Ovary (tissue), 3 donors: ENCODE measurements at regions not wholly inside any gene's neighbourhood (a gene's known extent, or its start where the extent isn't known, plus 50 kb on each side); places are given as distances from the start of the nearest gene placed in this dataset.

ENCODE experiments used
- POLR2A ChIP-seq: fragments of 450-650 bp; IDR thresholded peaks from one replicate; pipeline ENCODE4 v1.6.1; 2017; ENCODE audit warnings: antibody characterized with exemption, mild to moderate bottlenecking, moderate library complexity
- TF ChIP-seq, protein P1 (sequence below), 3 donors: fragments of 450-650 bp in 2 of 3; fragments of 200-600 bp in 1 of 3; IDR thresholded peaks; one replicate each; pipeline versions ENCODE4 v1.5.1 to v1.8.0; 2016 to 2022; ENCODE audit warnings: antibody characterized with exemption in 3 of 3, mild to moderate bottlenecking in 1 of 3
- donor health status: DM: no; HTN: no; CAD: no.

DNA sequence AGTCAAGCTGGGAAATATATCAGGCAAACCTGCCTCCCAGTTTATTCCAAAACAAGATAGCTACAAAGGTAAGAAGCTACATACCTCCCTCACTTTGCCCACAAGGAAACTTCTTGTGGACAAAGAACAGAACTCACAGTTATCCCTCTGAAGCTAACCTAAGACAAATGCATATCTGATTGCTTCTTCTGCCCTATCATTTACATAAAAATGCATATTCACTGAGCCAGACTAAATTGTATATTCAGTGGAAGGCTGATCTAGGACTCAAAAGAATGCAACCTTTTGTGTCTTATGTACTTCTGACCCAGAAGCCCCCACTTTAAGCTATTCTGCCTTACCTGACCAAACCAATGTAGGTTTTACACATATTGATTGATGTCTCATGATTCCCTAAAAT, 276.8 kb downstream of the HTR1A start:
- TF ChIP-seq, protein P1, sequence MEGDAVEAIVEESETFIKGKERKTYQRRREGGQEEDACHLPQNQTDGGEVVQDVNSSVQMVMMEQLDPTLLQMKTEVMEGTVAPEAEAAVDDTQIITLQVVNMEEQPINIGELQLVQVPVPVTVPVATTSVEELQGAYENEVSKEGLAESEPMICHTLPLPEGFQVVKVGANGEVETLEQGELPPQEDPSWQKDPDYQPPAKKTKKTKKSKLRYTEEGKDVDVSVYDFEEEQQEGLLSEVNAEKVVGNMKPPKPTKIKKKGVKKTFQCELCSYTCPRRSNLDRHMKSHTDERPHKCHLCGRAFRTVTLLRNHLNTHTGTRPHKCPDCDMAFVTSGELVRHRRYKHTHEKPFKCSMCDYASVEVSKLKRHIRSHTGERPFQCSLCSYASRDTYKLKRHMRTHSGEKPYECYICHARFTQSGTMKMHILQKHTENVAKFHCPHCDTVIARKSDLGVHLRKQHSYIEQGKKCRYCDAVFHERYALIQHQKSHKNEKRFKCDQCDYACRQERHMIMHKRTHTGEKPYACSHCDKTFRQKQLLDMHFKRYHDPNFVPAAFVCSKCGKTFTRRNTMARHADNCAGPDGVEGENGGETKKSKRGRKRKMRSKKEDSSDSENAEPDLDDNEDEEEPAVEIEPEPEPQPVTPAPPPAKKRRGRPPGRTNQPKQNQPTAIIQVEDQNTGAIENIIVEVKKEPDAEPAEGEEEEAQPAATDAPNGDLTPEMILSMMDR (IDR thresholded peaks at IDR 0.05) = no peak
- TF ChIP-seq POLR2A = no peak
